ENCODE measurements at regions not wholly inside any gene's neighbourhood (a gene's known extent, or its start where the extent isn't known, plus 50 kb on each side); places are given as distances from the start of the nearest gene placed in this dataset.

GRCh38 chr3:34783876-34784275 lies 855.4 kb upstream of the ARPP21 start:
- DNase-seq (ENCODE audit: low spot score), result no peak

GRCh38 chr3:34793057-34793456 lies 846.3 kb upstream of the ARPP21 start:
- DNase-seq (ENCODE audit: low spot score), result no peak

- DNase-seq (ENCODE audit: low spot score), result no peak
Measured at GRCh38 chr3:34807611-34808010, 831.7 kb upstream of the ARPP21 start.

GRCh38 chr3:34808287-34808686 lies 831.0 kb upstream of the ARPP21 start:
- no peak for DNase-seq (ENCODE audit: low spot score)

GRCh38 chr3:34828847-34829246 lies 810.5 kb upstream of the ARPP21 start:
- DNase-seq (ENCODE audit: low spot score), result no peak

GRCh38 chr3:34832865-34833508 lies 806.3 kb upstream of the ARPP21 start:
- DNase-seq (ENCODE audit: low spot score), result no peak

- DNase-seq (ENCODE audit: low spot score), result no peak
Measured at GRCh38 chr3:34837848-34838741, 801.2 kb upstream of the ARPP21 start.

- no peak for DNase-seq (ENCODE audit: low spot score)
Measured at GRCh38 chr3:34842706-34843480, 796.4 kb upstream of the ARPP21 start.

- no peak for DNase-seq (ENCODE audit: low spot score)
Measured at GRCh38 chr3:34844323-34844620, 795.1 kb upstream of the ARPP21 start.

GRCh38 chr3:34851137-34851536 lies 788.2 kb upstream of the ARPP21 start:
- no peak for DNase-seq (ENCODE audit: low spot score)

- no peak for DNase-seq (ENCODE audit: low spot score)
Measured at GRCh38 chr3:34852844-34853439, 786.4 kb upstream of the ARPP21 start.

- DNase-seq (ENCODE audit: low spot score), result no peak
Measured at GRCh38 chr3:34856081-34856947, 783.0 kb upstream of the ARPP21 start.

GRCh38 chr3:34858067-34858660 lies 781.2 kb upstream of the ARPP21 start:
- DNase-seq (ENCODE audit: low spot score), result no peak

- no peak for DNase-seq (ENCODE audit: low spot score)
Measured at GRCh38 chr3:34859746-34860145, 779.6 kb upstream of the ARPP21 start.

- no peak for DNase-seq (ENCODE audit: low spot score)
Measured at GRCh38 chr3:34862456-34862855, 776.9 kb upstream of the ARPP21 start.

- no peak for DNase-seq (ENCODE audit: low spot score)
Measured at GRCh38 chr3:34863485-34863884, 775.8 kb upstream of the ARPP21 start.

GRCh38 chr3:34864011-34864410 lies 775.3 kb upstream of the ARPP21 start:
- no peak for DNase-seq (ENCODE audit: low spot score)

- no peak for DNase-seq (ENCODE audit: low spot score)
Measured at GRCh38 chr3:34865346-34865745, 774.0 kb upstream of the ARPP21 start.

- no peak for DNase-seq (ENCODE audit: low spot score)
Measured at GRCh38 chr3:34868935-34869334, 770.4 kb upstream of the ARPP21 start.

- DNase-seq (ENCODE audit: low spot score), result no peak
Measured at GRCh38 chr3:34869696-34870095, 769.6 kb upstream of the ARPP21 start.

GRCh38 chr3:34872406-34872805 lies 766.9 kb upstream of the ARPP21 start:
- DNase-seq (ENCODE audit: low spot score), result no peak
